K562 (cell line): ENCODE measurements at regions not wholly inside any gene's neighbourhood (a gene's known extent, or its start where the extent isn't known, plus 50 kb on each side); places are given as distances from the start of the nearest gene placed in this dataset.

Experiments
- ATAC-seq: fragments of 200-7000 bp; cut with Tn5 transposase; 3 replicates; pipeline ENCODE4 v1.9.1; 2020; ENCODE audit warnings: moderate library complexity
- BruUV-seq: library from RNA; stranded (reverse); fragments of 400-500 nt; replicated peaks from 2 replicates; lab custom pipeline; 2021; lab: Mats Ljungman, UMichigan
- CTCF ChIA-PET: fragments of 300-600 bp; formaldehyde crosslinking; extraction: SDS; loops from one replicate; lab custom pipeline; 2021; ENCODE audit warnings: low intra/inter-chr PET ratio; lab: Yijun Ruan, JAX
- POLR2A ChIA-PET: fragments of 300-600, 350-650 bp; sonication (Branson Sonifier 250); formaldehyde crosslinking; extraction: SDS; loops from one replicate; lab custom pipeline; 2021; ENCODE audit warnings: antibody characterized with exemption, inconsistent platforms; lab: Yijun Ruan, JAX
- DNase-seq, 4 experiments: peaks; one replicate each; pipeline versions ENCODE4 v3.0.0 to v3.0.0-alpha.2; 2011 to 2018; ENCODE audit warnings: low spot score in 3 of 4, mixed read lengths in 3 of 4; ENCODE audit errors: extremely low read depth in 1 of 4
- FAIRE-seq: peaks from 2 replicates; lab custom pipeline; 2011; peaks lifted over from hg19 to GRCh38; lab: Jason Lieb, UNC
- H2AFZ ChIP-seq: 2 replicates; pipeline ENCODE4 v1.6.0; 2011; ENCODE audit warnings: low read depth, low read length, control low read depth, inconsistent platforms
- H3K27ac ChIP-seq: fragments of 200-600 bp; 3 replicates; pipeline ENCODE4 v1.8.0; 2011; ENCODE audit warnings: low read depth, mild to moderate bottlenecking, control low read depth, inconsistent platforms, low read length, moderate library complexity, mixed read lengths; ENCODE audit errors: extremely low read depth
- H3K27me3 ChIP-seq, 2 experiments: fragments of 300-600 bp in 1 of 2; 2 replicates in 1 of 2; 3 replicates in 1 of 2; pipeline versions ENCODE4 v1.6.0 to v1.8.0; 2011; ENCODE audit warnings: inconsistent platforms in 2 of 2, low read length in 2 of 2, mild to moderate bottlenecking in 1 of 2, mixed read lengths in 1 of 2, moderate library complexity in 1 of 2; ENCODE audit not compliant: control insufficient read depth in 2 of 2, insufficient read depth in 2 of 2
- H3K36me3 ChIP-seq: fragments of 300-600 bp; 3 replicates; pipeline ENCODE4 v1.8.0; 2011; ENCODE audit warnings: mild to moderate bottlenecking, low read length, inconsistent platforms; ENCODE audit not compliant: control insufficient read depth, insufficient read depth
- H3K4me1 ChIP-seq, 2 experiments: fragments of 200-600 bp in 1 of 2; replicated peaks in 1 of 2; 2 replicates in 1 of 2; 3 replicates in 1 of 2; pipeline versions ENCODE4 v1.5.1 to v1.8.0; 2011; ENCODE audit warnings: inconsistent platforms in 2 of 2, low read length in 2 of 2, mild to moderate bottlenecking in 1 of 2, mixed read lengths in 1 of 2, moderate library complexity in 1 of 2; ENCODE audit not compliant: control insufficient read depth in 2 of 2, insufficient read depth in 2 of 2
- H3K4me2 ChIP-seq: 2 replicates; pipeline ENCODE4 v1.6.1; 2011; ENCODE audit warnings: low read length, control low read depth, inconsistent platforms, mixed read lengths; ENCODE audit not compliant: insufficient read depth
- H3K4me3 ChIP-seq: fragments of 200-600 bp; sonication (generic), shearing (Covaris generic); 2 replicates; pipeline ENCODE4 v1.5.1; 2016; ENCODE audit warnings: control low read depth, inconsistent platforms
- H3K79me2 ChIP-seq: fragments of 200-600 bp; 3 replicates; pipeline ENCODE4 v1.8.0; 2011; ENCODE audit warnings: low read length, inconsistent platforms; ENCODE audit not compliant: control insufficient read depth, insufficient read depth
- H3K9ac ChIP-seq, 2 experiments: 2 replicates each; pipeline versions ENCODE4 v1.6.0 to v1.6.1; 2011; ENCODE audit warnings: low read depth in 2 of 2, low read length in 2 of 2, control low read depth in 1 of 2, inconsistent platforms in 1 of 2, mild to moderate bottlenecking in 1 of 2, mixed read lengths in 1 of 2; ENCODE audit not compliant: insufficient read depth in 1 of 2
- H3K9me1 ChIP-seq: one replicate; pipeline ENCODE4 v1.6.0; 2011; ENCODE audit warnings: inconsistent platforms, mild to moderate bottlenecking, low read length, moderate library complexity; ENCODE audit not compliant: control insufficient read depth, insufficient read depth
- H3K9me3 ChIP-seq: replicated peaks from 2 replicates; pipeline ENCODE4 v1.5.1; 2011; ENCODE audit warnings: low read depth, low read length, inconsistent platforms; ENCODE audit not compliant: control insufficient read depth, insufficient read depth
- H4K20me1 ChIP-seq: replicated peaks from 2 replicates; pipeline ENCODE4 v1.6.1; 2011; ENCODE audit warnings: low read length, inconsistent platforms, mixed read lengths; ENCODE audit not compliant: control insufficient read depth, insufficient read depth
- MGA ChIP-seq: fragments of 450-650 bp; IDR thresholded peaks from 2 replicates; pipeline ENCODE4 v1.6.1; 2016; ENCODE audit warnings: mild to moderate bottlenecking, moderate library complexity
- PKNOX1 ChIP-seq: fragments of 450-650 bp; IDR thresholded peaks from 2 replicates; pipeline ENCODE4 v1.6.1; 2016
- SIRT6 ChIP-seq: IDR thresholded peaks from one replicate; pipeline ENCODE4 v1.6.1; 2012; ENCODE audit warnings: low read depth, mild to moderate bottlenecking, control low read depth, inconsistent platforms, low read length, moderate library complexity
- ZNF140 ChIP-seq: fragments of 250-450 bp; sonication (Bioruptor Pico); IDR thresholded peaks from 2 replicates; pipeline ENCODE4 v1.8.0; 2021; ENCODE audit warnings: moderate library complexity, mild to moderate bottlenecking, inconsistent platforms
- WGBS: fragments of 100-300 bp; shearing (Covaris generic); methylation state at CpG from one replicate; pipeline ENCODE4 v1.1.6; 2016; ENCODE audit warnings: low coverage, mixed read lengths; ENCODE audit not compliant: insufficient coverage; ENCODE audit errors: missing lambda C conversion rate; 5-methylcytosine and 5-hydroxymethylcytosine counted together
- in situ Hi-C: fragments of 300-500 bp; cut with MboI; formaldehyde crosslinking; loops from 4 replicates; pipeline ENCODE4 v1.15.0; 2018; ENCODE audit warnings: inconsistent platforms, mixed read lengths
- intact Hi-C: fragments of 100-400 bp; cut with micrococcal nuclease; formaldehyde crosslinking; loops from 2 replicates; pipeline ENCODE4 v1.14.2; 2022

GRCh38 chr3:30462721-30463470 lies 143.5 kb upstream of the TGFBR2 start:
- FAIRE-seq, result no peak
- DNase-seq, result no peak
- in situ Hi-C loops, result no loop called here
- TF ChIP-seq ZNF140 (CRISPR knock-in tag) (no peak), MGA (no peak), PKNOX1 (no peak), SIRT6 (no peak)

More at GRCh38 chr3:30462721-30463470, 143.5 kb upstream of the TGFBR2 start:
- Histone ChIP-seq H3K4me2 (no peak overlapping the region), H3K9me3 (no peaks in the 10 kb centered on the region; the same call in 1 of the 2 replicates), H3K4me3 (no peak overlapping the region), H3K27ac (no peak overlapping the region), H3K27me3 (no peaks in the 10 kb centered on the region), H3K9ac (no peak overlapping the region), H3K4me1 (no peaks in the 10 kb centered on the region), H4K20me1 (no peaks in the 10 kb centered on the region), H3K9me1 (no peaks in the 10 kb centered on the region), H3K36me3 (no peaks in the 10 kb centered on the region; the same call in 2 of the 3 replicates), H3K79me2 (no peaks in the 10 kb centered on the region), H2AFZ (no peak overlapping the region)
- ChIA-PET CTCF (no interaction called here), POLR2A (no interaction called here)
- ATAC-seq, result no peak
- 3% methylated on average over 2 of the region's 2 CpGs for WGBS
- intact Hi-C loops, result no loop called here
- no TSS peak for BruUV-seq
